Gastroesophageal sphincter (tissue), 4 donors: ENCODE measurements at regions not wholly inside any gene's neighbourhood (a gene's known extent, or its start where the extent isn't known, plus 50 kb on each side); places are given as distances from the start of the nearest gene placed in this dataset.

Experiments
- ATAC-seq: fragments of 150-250 bp; one replicate; pipeline ENCODE4 v1.9.1; 2016; ENCODE audit warnings: mild to moderate bottlenecking, moderate library complexity
- H3K27ac ChIP-seq, 4 donors: fragments of 200-600 bp; sonication (generic) in 3 of 4; 1 replicate in 3 of 4; 2 replicates in 1 of 4; pipeline ENCODE4 v1.5.1; 2016 to 2019
- H3K27me3 ChIP-seq: fragments of 200-600 bp; sonication (generic); one replicate; pipeline ENCODE4 v1.5.1; 2019
- H3K36me3 ChIP-seq, 2 donors: fragments of 200-600 bp; sonication (generic); one replicate each; pipeline ENCODE4 v1.5.1; 2019; ENCODE audit warnings: control low read depth in 1 of 2
- H3K4me1 ChIP-seq, 3 donors: fragments of 200-600 bp; sonication (generic); 1 replicate in 2 of 3; 2 replicates in 1 of 3; pipeline ENCODE4 v1.5.1; 2016 to 2019; ENCODE audit warnings: control low read depth in 2 of 3
- H3K4me3 ChIP-seq, 2 donors: fragments of 200-600 bp; sonication (generic); one replicate each; pipeline ENCODE4 v1.5.1; 2019; ENCODE audit warnings: mild to moderate bottlenecking in 1 of 2, moderate library complexity in 1 of 2
- H3K9me3 ChIP-seq, 3 donors: fragments of 200-600 bp; sonication (generic); one replicate each; pipeline ENCODE4 v1.5.1; 2017 to 2019; ENCODE audit warnings: control low read depth in 2 of 3
- CTCF ChIP-seq, 4 experiments: fragments of 200-600 bp in 2 of 4; fragments of 450-650 bp in 2 of 4; sonication (generic) in 1 of 4; IDR thresholded peaks; one replicate each; pipeline ENCODE4 v1.5.1; 2017 to 2019; ENCODE audit warnings: antibody characterized with exemption in 4 of 4, mild to moderate bottlenecking in 2 of 4, moderate library complexity in 2 of 4
- EP300 ChIP-seq: sonication (generic); formaldehyde crosslinking; IDR thresholded peaks from one replicate; pipeline ENCODE4 v1.6.1; 2017; ENCODE audit warnings: antibody characterized with exemption, mild to moderate bottlenecking
- POLR2A ChIP-seq, 2 donors: fragments of 450-650 bp; IDR thresholded peaks; one replicate each; pipeline ENCODE4 v1.6.1; 2017; ENCODE audit warnings: antibody characterized with exemption in 2 of 2, mild to moderate bottlenecking in 2 of 2, moderate library complexity in 1 of 2
- POLR2AphosphoS5 ChIP-seq: sonication (generic); formaldehyde crosslinking; IDR thresholded peaks from one replicate; pipeline ENCODE4 v1.6.1; 2017; ENCODE audit warnings: antibody characterized with exemption
- WGBS, 2 donors: methylation state at CpG; one replicate each; pipeline ENCODE4 v1.1.5; 2018; ENCODE audit warnings: low coverage in 1 of 2; 5-methylcytosine and 5-hydroxymethylcytosine counted together

GRCh38 chr11:10371926-10372641 is 67.2 kb downstream of the ADM start:
- no peak for TF ChIP-seq POLR2A (IDR thresholded peaks at IDR 0.05)
- TF ChIP-seq CTCF (IDR thresholded peaks at IDR 0.05): no peak
- peak overlapping the region in 2 of 4 donors; percentile 26 to 42 for H3K27ac ChIP-seq
- ATAC-seq: peak; percentile 46
- 64 to 77% methylated on average over 5 to 7 of the region's 7 CpGs for WGBS, 2 donors
- H3K9me3 ChIP-seq: no peaks in the 10 kb centered on the region
- H3K27me3 ChIP-seq: no peaks in the 10 kb centered on the region
- H3K4me3 ChIP-seq: no peak overlapping the region
- H3K36me3 ChIP-seq: no peaks in the 10 kb centered on the region
- peaks cover 0 to 42% (median 7%) of the 10 kb centered on the region in 3 donors for H3K4me1 ChIP-seq

GRCh38 chr11:10373340-10373739 is 68.5 kb downstream of the ADM start:
- ATAC-seq: no peak
- Histone ChIP-seq H3K36me3 (no peaks in the 10 kb centered on the region), H3K27ac (no peak overlapping the region), H3K4me3 (no peak overlapping the region), H3K4me1 (peaks cover 0 to 43% (median 8%) of the 10 kb centered on the region in 3 donors), H3K27me3 (no peaks in the 10 kb centered on the region), H3K9me3 (no peaks in the 10 kb centered on the region)
- 8% methylated on average over 3 of the region's 3 CpGs; no CpG with 5 or more reads in 1 of the 2 donors for WGBS, 2 donors
- no peak for TF ChIP-seq POLR2A (IDR thresholded peaks at IDR 0.05)
- TF ChIP-seq CTCF (IDR thresholded peaks at IDR 0.05): no peak
- no peak for TF ChIP-seq EP300
- TF ChIP-seq POLR2AphosphoS5: no peak

- Histone ChIP-seq H3K9me3 (no peaks in the 10 kb centered on the region), H3K4me1 (peaks cover 0 to 43% (median 11%) of the 10 kb centered on the region in 3 donors), H3K36me3 (no peaks in the 10 kb centered on the region), H3K4me3 (no peak overlapping the region), H3K27ac (no peak overlapping the region), H3K27me3 (no peaks in the 10 kb centered on the region)
- no peak for ATAC-seq
- 78 to 100% methylated on average over 1 of the region's 1 CpG for WGBS, 2 donors
- TF ChIP-seq POLR2A (IDR thresholded peaks at IDR 0.05): no peak
- no peak for TF ChIP-seq CTCF (IDR thresholded peaks at IDR 0.05)
- no peak for TF ChIP-seq POLR2AphosphoS5
- TF ChIP-seq EP300: no peak
Observed at GRCh38 chr11:10373929-10374328, 69.1 kb downstream of the ADM start.

- no peak for ATAC-seq
Observed at GRCh38 chr11:10374386-10374785, 69.5 kb downstream of the ADM start.

More at GRCh38 chr11:10374386-10374785, 69.5 kb downstream of the ADM start:
- Histone ChIP-seq H3K9me3 (no peaks in the 10 kb centered on the region), H3K36me3 (no peaks in the 10 kb centered on the region), H3K4me1 (peaks cover 0 to 45% (median 11%) of the 10 kb centered on the region in 3 donors), H3K4me3 (no peak overlapping the region), H3K27ac (no peak overlapping the region), H3K27me3 (no peaks in the 10 kb centered on the region)
- no peak for TF ChIP-seq CTCF (IDR thresholded peaks at IDR 0.05)
- no peak for TF ChIP-seq POLR2AphosphoS5
- TF ChIP-seq POLR2A (IDR thresholded peaks at IDR 0.05): no peak
- TF ChIP-seq EP300: no peak
- 38 to 67% methylated on average over 1 of the region's 1 CpG for WGBS, 2 donors
